ENCODE measurements at regions not wholly inside any gene's neighbourhood (a gene's known extent, or its start where the extent isn't known, plus 50 kb on each side); places are given as distances from the start of the nearest gene placed in this dataset.

DNA sequence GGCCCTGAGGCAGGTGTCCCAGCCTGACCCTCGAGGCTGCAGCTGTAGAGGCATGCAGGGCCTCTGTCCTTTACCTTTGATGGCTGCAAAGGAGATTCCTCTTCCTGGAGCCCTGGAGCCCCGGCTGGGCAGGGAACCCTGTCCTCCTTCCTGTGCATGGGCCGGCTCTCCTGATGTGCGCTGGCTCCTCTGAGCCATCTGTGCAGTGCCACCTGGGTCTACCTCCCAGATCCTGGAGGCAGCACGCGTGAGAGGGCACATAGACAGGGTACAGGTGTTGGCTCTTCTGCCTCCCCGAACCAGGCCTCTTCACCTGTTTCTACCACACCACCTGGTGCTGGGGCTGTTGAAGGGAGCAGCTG lies 115.1 kb downstream of the BEGAIN start:
- Histone ChIP-seq H3K4me2 (no peak overlapping the region), H4K20me1 (ENCODE audit: insufficient read depth, poor library complexity, severe bottlenecking) (no peaks in the 10 kb centered on the region), H3K4me3 (no peak overlapping the region), H3K36me3 (replicated peaks; ENCODE audit: insufficient read depth, low read depth) (no peaks in the 10 kb centered on the region), H3K9me3 (ENCODE audit: low read depth) (no peaks in the 10 kb centered on the region), H3K27me3 (no peaks in the 10 kb centered on the region), H2AFZ (no peak overlapping the region), H3K9me2 (replicated peaks; ENCODE audit: insufficient read depth) (no peaks in the 10 kb centered on the region), H3K4me1 (ENCODE audit: insufficient read depth) (peaks cover 9% of the 10 kb centered on the region), H3K27ac (no peak overlapping the region), H3K79me2 (no peaks in the 10 kb centered on the region)
- TF ChIP-seq, protein P1, sequence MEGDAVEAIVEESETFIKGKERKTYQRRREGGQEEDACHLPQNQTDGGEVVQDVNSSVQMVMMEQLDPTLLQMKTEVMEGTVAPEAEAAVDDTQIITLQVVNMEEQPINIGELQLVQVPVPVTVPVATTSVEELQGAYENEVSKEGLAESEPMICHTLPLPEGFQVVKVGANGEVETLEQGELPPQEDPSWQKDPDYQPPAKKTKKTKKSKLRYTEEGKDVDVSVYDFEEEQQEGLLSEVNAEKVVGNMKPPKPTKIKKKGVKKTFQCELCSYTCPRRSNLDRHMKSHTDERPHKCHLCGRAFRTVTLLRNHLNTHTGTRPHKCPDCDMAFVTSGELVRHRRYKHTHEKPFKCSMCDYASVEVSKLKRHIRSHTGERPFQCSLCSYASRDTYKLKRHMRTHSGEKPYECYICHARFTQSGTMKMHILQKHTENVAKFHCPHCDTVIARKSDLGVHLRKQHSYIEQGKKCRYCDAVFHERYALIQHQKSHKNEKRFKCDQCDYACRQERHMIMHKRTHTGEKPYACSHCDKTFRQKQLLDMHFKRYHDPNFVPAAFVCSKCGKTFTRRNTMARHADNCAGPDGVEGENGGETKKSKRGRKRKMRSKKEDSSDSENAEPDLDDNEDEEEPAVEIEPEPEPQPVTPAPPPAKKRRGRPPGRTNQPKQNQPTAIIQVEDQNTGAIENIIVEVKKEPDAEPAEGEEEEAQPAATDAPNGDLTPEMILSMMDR (IDR thresholded peaks at IDR 0.05; ENCODE audit: poor library complexity), result no peak
- no peak for TF ChIP-seq EZH2 (IDR thresholded peaks at IDR 0.05; ENCODE audit: borderline replicate concordance)
- no peak for TF ChIP-seq EZH2phosphoT487 (IDR thresholded peaks at IDR 0.05; ENCODE audit: low read depth, severe bottlenecking, unreplicated experiment)
- no peak for DNase-seq (ENCODE audit: low spot score)
- WGBS (ENCODE audit: low lambda C conversion rate, missing lambda C conversion rate), result 79% methylated on average over 7 of the region's 7 CpGs

DNA sequence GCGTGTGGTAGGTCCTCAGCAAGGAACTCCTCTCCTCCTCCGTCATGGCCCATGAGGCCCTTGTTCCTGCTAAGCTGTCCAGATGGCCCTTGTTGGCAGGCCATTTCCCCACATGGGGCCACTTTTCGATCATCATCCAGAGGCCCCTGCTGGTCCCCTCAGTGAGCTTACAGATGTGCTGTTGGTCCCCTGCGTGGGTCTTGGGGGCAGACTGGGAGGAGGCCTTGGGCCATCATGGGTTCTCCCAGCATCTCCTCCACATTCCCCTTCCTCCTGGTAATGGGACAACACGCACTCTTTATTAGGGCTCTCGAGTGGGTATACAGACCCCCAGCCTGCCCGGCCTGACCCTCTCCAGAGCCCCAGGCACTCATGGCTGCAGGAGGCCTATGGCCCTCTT lies 114.7 kb downstream of the BEGAIN start:
- no peak for DNase-seq (ENCODE audit: low spot score)
- no peak overlapping the region for H3K4me2 ChIP-seq
- no peaks in the 10 kb centered on the region for H3K79me2 ChIP-seq
- peaks cover 11% of the 10 kb centered on the region for H3K4me1 ChIP-seq (ENCODE audit: insufficient read depth)
- no peaks in the 10 kb centered on the region for H3K9me3 ChIP-seq (ENCODE audit: low read depth)
- no peak overlapping the region for H3K4me3 ChIP-seq
- TF ChIP-seq, protein P1 (IDR thresholded peaks at IDR 0.05; ENCODE audit: poor library complexity), result no peak
- no peak for TF ChIP-seq EZH2phosphoT487 (IDR thresholded peaks at IDR 0.05; ENCODE audit: low read depth, severe bottlenecking, unreplicated experiment)
- TF ChIP-seq EZH2 (IDR thresholded peaks at IDR 0.05; ENCODE audit: borderline replicate concordance), result no peak
- H3K36me3 ChIP-seq (replicated peaks; ENCODE audit: insufficient read depth, low read depth), result no peaks in the 10 kb centered on the region
- no peaks in the 10 kb centered on the region for H3K9me2 ChIP-seq (replicated peaks; ENCODE audit: insufficient read depth)
- H4K20me1 ChIP-seq (ENCODE audit: insufficient read depth, poor library complexity, severe bottlenecking), result no peaks in the 10 kb centered on the region
- H3K27me3 ChIP-seq, result no peaks in the 10 kb centered on the region
- no peak overlapping the region for H2AFZ ChIP-seq
- H3K27ac ChIP-seq, result no peak overlapping the region
- 100% methylated on average over 7 of the region's 7 CpGs for WGBS (ENCODE audit: low lambda C conversion rate, missing lambda C conversion rate)

DNA sequence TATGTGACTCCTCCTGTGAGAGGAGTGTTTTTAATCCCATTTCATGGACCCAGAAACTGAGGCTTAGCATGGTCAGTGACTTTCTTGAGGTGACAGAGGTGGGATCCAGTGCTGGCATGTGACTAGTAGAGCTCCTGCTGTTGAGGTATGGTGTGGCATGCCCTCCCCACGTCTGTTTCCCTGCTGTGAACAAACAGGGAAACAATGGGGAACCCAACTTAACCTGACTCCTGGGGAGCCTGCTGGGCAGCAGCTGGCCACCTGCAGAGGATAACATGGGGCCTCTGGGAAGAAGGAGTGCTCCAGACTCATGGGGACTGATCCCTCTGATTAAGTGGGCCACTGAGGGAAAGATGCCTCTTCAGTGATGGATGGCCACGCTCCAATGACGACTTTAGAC lies 114.0 kb downstream of the BEGAIN start:
- peaks cover 11% of the 10 kb centered on the region for H3K4me1 ChIP-seq (ENCODE audit: insufficient read depth)
- H3K9me3 ChIP-seq (ENCODE audit: low read depth), result no peaks in the 10 kb centered on the region
- H3K4me2 ChIP-seq, result no peak overlapping the region
- H2AFZ ChIP-seq, result no peak overlapping the region
- WGBS (ENCODE audit: low lambda C conversion rate, missing lambda C conversion rate), result 90% methylated on average over 3 of the region's 3 CpGs
- H4K20me1 ChIP-seq (ENCODE audit: insufficient read depth, poor library complexity, severe bottlenecking), result no peaks in the 10 kb centered on the region
- H3K36me3 ChIP-seq (replicated peaks; ENCODE audit: insufficient read depth, low read depth), result no peaks in the 10 kb centered on the region
- H3K79me2 ChIP-seq, result no peaks in the 10 kb centered on the region
- no peak for DNase-seq (ENCODE audit: low spot score)
- H3K27me3 ChIP-seq, result no peaks in the 10 kb centered on the region
- no peak overlapping the region for H3K27ac ChIP-seq
- no peaks in the 10 kb centered on the region for H3K9me2 ChIP-seq (replicated peaks; ENCODE audit: insufficient read depth)
- no peak overlapping the region for H3K4me3 ChIP-seq
- TF ChIP-seq, protein P1 (IDR thresholded peaks at IDR 0.05; ENCODE audit: poor library complexity), result no peak
- TF ChIP-seq EZH2phosphoT487 (IDR thresholded peaks at IDR 0.05; ENCODE audit: low read depth, severe bottlenecking, unreplicated experiment) (no peak), EZH2 (IDR thresholded peaks at IDR 0.05; ENCODE audit: borderline replicate concordance) (no peak)

DNA sequence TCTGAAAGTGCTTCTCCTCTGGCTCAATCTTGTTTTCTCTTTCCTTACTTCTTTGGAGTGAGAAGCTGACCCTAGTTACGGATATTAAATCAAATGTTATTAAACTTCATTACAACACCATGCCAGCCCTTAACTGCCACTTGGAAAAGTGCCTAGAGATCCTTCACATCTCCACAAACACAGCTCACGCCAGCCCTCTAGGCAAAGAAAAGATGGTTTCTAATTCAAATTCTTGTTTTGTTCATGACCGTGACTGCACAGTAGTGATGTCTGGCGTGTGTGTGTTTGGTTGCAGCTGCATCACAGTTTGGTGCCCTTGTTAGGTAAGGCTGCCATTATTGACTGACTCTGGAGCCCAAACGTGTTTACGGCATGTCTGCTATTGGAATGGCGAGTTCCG lies 113.0 kb downstream of the BEGAIN start:
- WGBS (ENCODE audit: low lambda C conversion rate, missing lambda C conversion rate), result 89% methylated on average over 8 of the region's 8 CpGs
- TF ChIP-seq EZH2phosphoT487 (IDR thresholded peaks at IDR 0.05; ENCODE audit: low read depth, severe bottlenecking, unreplicated experiment), result no peak
- TF ChIP-seq EZH2 (IDR thresholded peaks at IDR 0.05; ENCODE audit: borderline replicate concordance), result no peak
- TF ChIP-seq, protein P1 (IDR thresholded peaks at IDR 0.05; ENCODE audit: poor library complexity), result no peak
- H4K20me1 ChIP-seq (ENCODE audit: insufficient read depth, poor library complexity, severe bottlenecking), result no peaks in the 10 kb centered on the region

More for the DNA sequence above, 113.0 kb downstream of the BEGAIN start:
- Histone ChIP-seq H3K27me3 (no peaks in the 10 kb centered on the region), H3K4me2 (no peak overlapping the region), H3K79me2 (no peaks in the 10 kb centered on the region), H3K9me2 (replicated peaks; ENCODE audit: insufficient read depth) (no peaks in the 10 kb centered on the region), H3K9me3 (ENCODE audit: low read depth) (no peaks in the 10 kb centered on the region), H3K4me1 (ENCODE audit: insufficient read depth) (peaks cover 11% of the 10 kb centered on the region), H3K36me3 (replicated peaks; ENCODE audit: insufficient read depth, low read depth) (no peaks in the 10 kb centered on the region), H3K4me3 (no peak overlapping the region), H2AFZ (no peak overlapping the region), H3K27ac (no peak overlapping the region)
- DNase-seq (ENCODE audit: low spot score), result no peak

All from hepatocyte (in vitro differentiated cells).